ENCODE measurements at regions not wholly inside any gene's neighbourhood (a gene's known extent, or its start where the extent isn't known, plus 50 kb on each side); places are given as distances from the start of the nearest gene placed in this dataset.

DNA sequence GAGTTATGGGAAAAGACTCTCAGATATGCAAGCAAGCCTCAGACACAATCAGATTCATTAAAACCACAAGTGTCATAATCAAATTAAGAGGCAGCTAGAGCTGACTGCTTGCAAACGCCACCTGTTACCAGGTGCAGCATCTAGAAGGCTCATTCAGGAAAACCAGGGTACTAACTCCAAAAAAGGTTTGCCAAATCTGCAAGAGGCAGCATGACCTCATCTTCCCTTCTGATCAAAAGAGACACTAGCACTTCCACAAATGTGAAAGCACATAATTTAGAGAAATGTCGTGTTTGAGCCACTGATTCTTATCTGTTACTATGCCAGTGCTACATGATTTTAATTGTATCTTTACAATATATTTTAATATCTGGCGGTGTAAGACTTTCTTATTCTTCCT, 123.3 kb upstream of the NANOGP8 start:
- no peak overlapping the region for H3K27ac ChIP-seq (ENCODE audit: insufficient read depth, low read length)
- no peaks in the 10 kb centered on the region for H3K4me1 ChIP-seq (ENCODE audit: control insufficient read depth, extremely low read depth, insufficient read depth, low read length)
- no peaks in the 10 kb centered on the region for H3K9me3 ChIP-seq (ENCODE audit: control insufficient read depth, insufficient read depth, low read depth, low read length)
- H3K4me3 ChIP-seq (replicated peaks in 1 of 4; ENCODE audit: control extremely low read depth in 1 of 4, insufficient read depth in 1 of 4, low read depth in 3 of 4, low read length in 4 of 4), result no peak overlapping the region
- no peaks in the 10 kb centered on the region for H3K79me2 ChIP-seq (ENCODE audit: control insufficient read depth, insufficient read depth, low read length)
- no peak overlapping the region for H3K9ac ChIP-seq (ENCODE audit: insufficient read depth, low read length)
- H4K20me1 ChIP-seq (ENCODE audit: control insufficient read depth, extremely low read depth, insufficient read depth, low read length), result no peaks in the 10 kb centered on the region
- no peaks in the 10 kb centered on the region for H3K36me3 ChIP-seq (ENCODE audit: control insufficient read depth, insufficient read depth, low read length)
- H3K27me3 ChIP-seq (ENCODE audit: control insufficient read depth, insufficient read depth, low read length), result no peaks in the 10 kb centered on the region
- H2AFZ ChIP-seq (ENCODE audit: low read length), result no peak overlapping the region
- DNase-seq (ENCODE audit: low read depth in 2 of 2), result no peak
- TF ChIP-seq, protein P1, sequence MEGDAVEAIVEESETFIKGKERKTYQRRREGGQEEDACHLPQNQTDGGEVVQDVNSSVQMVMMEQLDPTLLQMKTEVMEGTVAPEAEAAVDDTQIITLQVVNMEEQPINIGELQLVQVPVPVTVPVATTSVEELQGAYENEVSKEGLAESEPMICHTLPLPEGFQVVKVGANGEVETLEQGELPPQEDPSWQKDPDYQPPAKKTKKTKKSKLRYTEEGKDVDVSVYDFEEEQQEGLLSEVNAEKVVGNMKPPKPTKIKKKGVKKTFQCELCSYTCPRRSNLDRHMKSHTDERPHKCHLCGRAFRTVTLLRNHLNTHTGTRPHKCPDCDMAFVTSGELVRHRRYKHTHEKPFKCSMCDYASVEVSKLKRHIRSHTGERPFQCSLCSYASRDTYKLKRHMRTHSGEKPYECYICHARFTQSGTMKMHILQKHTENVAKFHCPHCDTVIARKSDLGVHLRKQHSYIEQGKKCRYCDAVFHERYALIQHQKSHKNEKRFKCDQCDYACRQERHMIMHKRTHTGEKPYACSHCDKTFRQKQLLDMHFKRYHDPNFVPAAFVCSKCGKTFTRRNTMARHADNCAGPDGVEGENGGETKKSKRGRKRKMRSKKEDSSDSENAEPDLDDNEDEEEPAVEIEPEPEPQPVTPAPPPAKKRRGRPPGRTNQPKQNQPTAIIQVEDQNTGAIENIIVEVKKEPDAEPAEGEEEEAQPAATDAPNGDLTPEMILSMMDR (conservative IDR thresholded peaks at IDR 0.05 in 1 of 2, IDR thresholded peaks at IDR 0.05 in 1 of 2; ENCODE audit: low read depth in 1 of 2, low read length in 2 of 2), result no peak
- no peak for TF ChIP-seq EZH2 (IDR thresholded peaks at IDR 0.05; ENCODE audit: low read length, missing control alignments)
- no peak overlapping the region for H3K4me2 ChIP-seq (ENCODE audit: extremely low read depth, insufficient read depth, low read length)

DNA sequence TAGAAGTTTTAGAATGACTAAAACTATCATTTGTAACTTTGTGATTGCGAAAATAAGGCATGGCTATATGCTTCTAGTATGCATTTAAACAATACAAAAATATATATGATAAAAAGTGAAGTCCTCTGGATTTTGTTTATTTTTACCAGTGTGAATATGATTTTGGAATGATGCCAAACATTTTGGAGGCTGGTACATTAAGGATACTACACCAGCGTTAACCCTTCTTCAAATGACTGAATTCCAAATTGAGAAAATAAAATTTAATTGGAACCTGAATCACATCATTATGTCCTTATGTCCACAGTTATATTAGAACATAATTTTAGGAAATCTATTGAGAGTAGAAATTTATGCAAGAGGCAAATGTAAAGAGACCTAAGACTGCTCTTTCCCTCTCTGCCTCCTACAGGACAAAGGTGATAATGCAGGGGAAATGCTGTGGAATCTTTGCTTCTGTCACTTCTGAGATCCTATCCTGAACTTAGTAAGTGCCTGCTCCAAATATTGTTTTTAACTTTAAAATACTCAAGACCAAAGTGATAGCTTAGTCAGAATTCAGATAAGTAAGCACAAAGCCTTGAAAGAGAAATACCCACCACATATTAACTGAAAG, 121.1 kb upstream of the NANOGP8 start:
- Histone ChIP-seq H2AFZ (ENCODE audit: low read length) (no peak overlapping the region), H3K27ac (ENCODE audit: insufficient read depth, low read length) (no peak overlapping the region), H3K9ac (ENCODE audit: insufficient read depth, low read length) (no peak overlapping the region), H4K20me1 (ENCODE audit: control insufficient read depth, extremely low read depth, insufficient read depth, low read length) (no peaks in the 10 kb centered on the region), H3K27me3 (ENCODE audit: control insufficient read depth, insufficient read depth, low read length) (no peaks in the 10 kb centered on the region), H3K4me3 (replicated peaks in 1 of 4; ENCODE audit: control extremely low read depth in 1 of 4, insufficient read depth in 1 of 4, low read depth in 3 of 4, low read length in 4 of 4) (no peak overlapping the region), H3K4me2 (ENCODE audit: extremely low read depth, insufficient read depth, low read length) (no peak overlapping the region), H3K9me3 (ENCODE audit: control insufficient read depth, insufficient read depth, low read depth, low read length) (no peaks in the 10 kb centered on the region), H3K36me3 (ENCODE audit: control insufficient read depth, insufficient read depth, low read length) (no peaks in the 10 kb centered on the region), H3K79me2 (ENCODE audit: control insufficient read depth, insufficient read depth, low read length) (no peaks in the 10 kb centered on the region), H3K4me1 (ENCODE audit: control insufficient read depth, extremely low read depth, insufficient read depth, low read length) (no peaks in the 10 kb centered on the region)
- TF ChIP-seq EZH2 (IDR thresholded peaks at IDR 0.05; ENCODE audit: low read length, missing control alignments), result no peak
- TF ChIP-seq, protein P1 (conservative IDR thresholded peaks at IDR 0.05 in 1 of 2, IDR thresholded peaks at IDR 0.05 in 1 of 2; ENCODE audit: low read depth in 1 of 2, low read length in 2 of 2), result peak; percentile 24 to 63
- DNase-seq (ENCODE audit: low read depth in 2 of 2), result peak; percentile 3 to 41

DNA sequence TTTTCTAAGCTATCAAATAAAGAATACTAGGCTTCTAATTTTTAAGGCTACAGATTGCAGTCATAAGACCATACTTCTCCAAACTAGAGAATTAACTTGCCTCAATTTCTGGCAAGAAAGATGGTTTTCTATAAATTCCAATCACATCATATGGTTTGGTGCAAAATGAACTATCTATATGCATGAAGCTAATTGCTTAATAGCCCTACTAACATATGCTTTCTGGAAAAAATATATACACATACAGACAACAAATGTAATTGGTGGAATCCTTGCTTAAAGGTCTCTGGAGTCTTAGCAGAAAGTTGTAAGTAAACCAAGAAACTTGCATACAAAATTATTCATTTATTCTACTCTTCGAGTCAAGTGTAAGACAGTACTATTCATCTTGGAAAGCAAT, 113.1 kb upstream of the NANOGP8 start:
- TF ChIP-seq, protein P1 (conservative IDR thresholded peaks at IDR 0.05 in 1 of 2, IDR thresholded peaks at IDR 0.05 in 1 of 2; ENCODE audit: low read depth in 1 of 2, low read length in 2 of 2), result no peak
- TF ChIP-seq EZH2 (IDR thresholded peaks at IDR 0.05; ENCODE audit: low read length, missing control alignments), result no peak
- H3K4me1 ChIP-seq (ENCODE audit: control insufficient read depth, extremely low read depth, insufficient read depth, low read length), result no peaks in the 10 kb centered on the region
- H3K36me3 ChIP-seq (ENCODE audit: control insufficient read depth, insufficient read depth, low read length), result no peaks in the 10 kb centered on the region
- no peaks in the 10 kb centered on the region for H3K79me2 ChIP-seq (ENCODE audit: control insufficient read depth, insufficient read depth, low read length)
- H3K27me3 ChIP-seq (ENCODE audit: control insufficient read depth, insufficient read depth, low read length), result no peaks in the 10 kb centered on the region
- DNase-seq (ENCODE audit: low read depth in 2 of 2), result no peak
- H2AFZ ChIP-seq (ENCODE audit: low read length), result no peak overlapping the region
- no peak overlapping the region for H3K4me3 ChIP-seq (replicated peaks in 1 of 4; ENCODE audit: control extremely low read depth in 1 of 4, insufficient read depth in 1 of 4, low read depth in 3 of 4, low read length in 4 of 4)
- H3K4me2 ChIP-seq (ENCODE audit: extremely low read depth, insufficient read depth, low read length), result no peak overlapping the region
- no peak overlapping the region for H3K9ac ChIP-seq (ENCODE audit: insufficient read depth, low read length)
- H3K9me3 ChIP-seq (ENCODE audit: control insufficient read depth, insufficient read depth, low read depth, low read length), result no peaks in the 10 kb centered on the region
- no peaks in the 10 kb centered on the region for H4K20me1 ChIP-seq (ENCODE audit: control insufficient read depth, extremely low read depth, insufficient read depth, low read length)
- no peak overlapping the region for H3K27ac ChIP-seq (ENCODE audit: insufficient read depth, low read length)
